SU-DHL-6 (cell line): ENCODE measurements at regions not wholly inside any gene's neighbourhood (a gene's known extent, or its start where the extent isn't known, plus 50 kb on each side); places are given as distances from the start of the nearest gene placed in this dataset.

Experiments used
- H2AFZ ChIP-seq: fragments of 200-600 bp; sonication (generic); 2 replicates; pipeline ENCODE4 v1.6.1; 2014; ENCODE audit warnings: low read depth, mild to moderate bottlenecking, moderate library complexity, mixed read lengths, antibody characterized with exemption, low read length; ENCODE audit not compliant: severe bottlenecking
- H3F3A ChIP-seq: fragments of 200-600 bp; shearing (Covaris generic); 2 replicates; pipeline ENCODE4 v1.6.0; 2016; ENCODE audit warnings: antibody characterized with exemption, mild to moderate bottlenecking; ENCODE audit not compliant: insufficient read depth
- H3K27ac ChIP-seq: fragments of 200-600 bp; sonication (generic); 2 replicates; pipeline ENCODE4 v1.5.1; 2016; ENCODE audit warnings: low read depth, mild to moderate bottlenecking, low read length, moderate library complexity, mixed read lengths
- H3K27me3 ChIP-seq: fragments of 200-600 bp; sonication (generic), shearing (Covaris generic); 2 replicates; pipeline ENCODE4 v1.6.0; 2014; ENCODE audit warnings: mild to moderate bottlenecking, low read length
- H3K36me3 ChIP-seq: fragments of 200-600 bp; sonication (generic); 2 replicates; pipeline ENCODE4 v1.6.1; 2014; ENCODE audit warnings: mild to moderate bottlenecking, low read length, mixed read lengths
- H3K4me2 ChIP-seq: fragments of 300-600, 200-600 bp; shearing (Covaris generic), sonication (generic); 2 replicates; pipeline ENCODE4 v1.6.0; 2014; ENCODE audit warnings: low read length, low read depth, mild to moderate bottlenecking; ENCODE audit not compliant: poor library complexity, severe bottlenecking
- H3K4me3 ChIP-seq: fragments of 200-600 bp; sonication (generic); 2 replicates; pipeline ENCODE4 v1.5.1; 2014; ENCODE audit warnings: antibody characterized with exemption, low read length, mild to moderate bottlenecking, mixed read lengths; ENCODE audit not compliant: insufficient read depth, poor library complexity, severe bottlenecking
- H3K79me2 ChIP-seq: fragments of 200-600 bp; sonication (generic); 2 replicates; pipeline ENCODE4 v1.6.1; 2014; ENCODE audit warnings: mild to moderate bottlenecking, low read length, moderate library complexity; ENCODE audit not compliant: insufficient read depth
- H3K9ac ChIP-seq: fragments of 200-600 bp; sonication (generic); 2 replicates; pipeline ENCODE4 v1.7.0; 2014; ENCODE audit warnings: mild to moderate bottlenecking, low read length
- H3K9me2 ChIP-seq: fragments of 200-600 bp; sonication (generic); replicated peaks from 2 replicates; pipeline ENCODE4 v1.6.1; 2014; ENCODE audit warnings: low read length; ENCODE audit not compliant: insufficient read depth
- H3K9me3 ChIP-seq: fragments of 200-600 bp; sonication (generic); 2 replicates; pipeline ENCODE4 v1.6.1; 2014; ENCODE audit warnings: low read length, mixed read lengths; ENCODE audit not compliant: insufficient read depth
- H4K20me1 ChIP-seq: fragments of 200-600 bp; sonication (generic); 2 replicates; pipeline ENCODE4 v1.6.1; 2014; ENCODE audit warnings: low read depth, mild to moderate bottlenecking, antibody characterized with exemption, low read length, moderate library complexity, mixed read lengths
- EZH2phosphoT487 ChIP-seq: fragments of 200-600 bp; sonication (generic), shearing (Covaris generic); conservative IDR thresholded peaks from 2 replicates; pipeline ENCODE4 v1.6.1; 2018; ENCODE audit warnings: mild to moderate bottlenecking, antibody characterized with exemption, low read length, moderate library complexity, mixed read lengths
- TF ChIP-seq, protein P1 (sequence below): fragments of 200-600 bp; sonication (generic); IDR thresholded peaks from one replicate; pipeline ENCODE4 v1.5.1; 2017; ENCODE audit warnings: antibody characterized with exemption, mild to moderate bottlenecking, low read length, moderate library complexity; ENCODE audit not compliant: insufficient read depth, poor library complexity, severe bottlenecking

- Histone ChIP-seq H3K79me2 (peaks cover 36% of the 10 kb centered on the region), H3K9me3 (no peaks in the 10 kb centered on the region; the same call in 1 of the 2 replicates), H3F3A (peaks cover 7% of the 10 kb centered on the region), H3K4me3 (no peak overlapping the region), H3K4me2 (no peak overlapping the region), H3K27me3 (no peaks in the 10 kb centered on the region), H3K9me2 (no peaks in the 10 kb centered on the region), H4K20me1 (no peaks in the 10 kb centered on the region), H3K9ac (no peak overlapping the region), H2AFZ (no peak overlapping the region), H3K27ac (no peak overlapping the region), H3K36me3 (peaks cover 23% of the 10 kb centered on the region)
- TF ChIP-seq, protein P1, sequence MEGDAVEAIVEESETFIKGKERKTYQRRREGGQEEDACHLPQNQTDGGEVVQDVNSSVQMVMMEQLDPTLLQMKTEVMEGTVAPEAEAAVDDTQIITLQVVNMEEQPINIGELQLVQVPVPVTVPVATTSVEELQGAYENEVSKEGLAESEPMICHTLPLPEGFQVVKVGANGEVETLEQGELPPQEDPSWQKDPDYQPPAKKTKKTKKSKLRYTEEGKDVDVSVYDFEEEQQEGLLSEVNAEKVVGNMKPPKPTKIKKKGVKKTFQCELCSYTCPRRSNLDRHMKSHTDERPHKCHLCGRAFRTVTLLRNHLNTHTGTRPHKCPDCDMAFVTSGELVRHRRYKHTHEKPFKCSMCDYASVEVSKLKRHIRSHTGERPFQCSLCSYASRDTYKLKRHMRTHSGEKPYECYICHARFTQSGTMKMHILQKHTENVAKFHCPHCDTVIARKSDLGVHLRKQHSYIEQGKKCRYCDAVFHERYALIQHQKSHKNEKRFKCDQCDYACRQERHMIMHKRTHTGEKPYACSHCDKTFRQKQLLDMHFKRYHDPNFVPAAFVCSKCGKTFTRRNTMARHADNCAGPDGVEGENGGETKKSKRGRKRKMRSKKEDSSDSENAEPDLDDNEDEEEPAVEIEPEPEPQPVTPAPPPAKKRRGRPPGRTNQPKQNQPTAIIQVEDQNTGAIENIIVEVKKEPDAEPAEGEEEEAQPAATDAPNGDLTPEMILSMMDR, result no peak
- TF ChIP-seq EZH2phosphoT487, result no peak
These were observed 68.5 kb upstream of the MPEG1 start for GRCh38 chr11:59281177-59281576.

DNA sequence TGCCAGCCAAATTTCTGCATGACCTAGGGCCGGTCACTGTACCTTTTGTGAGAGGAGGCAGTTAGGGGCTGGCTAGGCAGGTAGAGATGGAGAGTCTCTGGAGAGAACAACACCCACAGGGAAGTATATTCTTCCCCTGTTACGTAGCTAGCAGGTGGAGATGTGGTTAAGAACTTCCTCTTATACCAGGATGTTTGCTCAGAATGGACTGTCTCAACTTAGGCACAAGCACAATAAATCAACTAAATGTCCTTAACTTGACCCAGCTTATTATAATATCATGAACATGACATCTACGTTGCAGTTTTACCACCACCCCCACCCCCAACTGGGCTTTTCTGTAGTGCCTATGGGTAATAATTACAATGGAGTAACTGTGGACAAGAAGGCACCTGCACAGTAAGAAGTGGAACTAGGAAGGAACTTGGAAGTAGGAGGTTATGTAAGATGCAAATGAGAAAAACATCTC, 60.7 kb upstream of the MPEG1 start:
- no peaks in the 10 kb centered on the region for H4K20me1 ChIP-seq
- peaks cover 51% of the 10 kb centered on the region for H3F3A ChIP-seq
- H3K4me2 ChIP-seq, result peak overlapping the region; percentile 69
- H2AFZ ChIP-seq, result no peak overlapping the region
- no peaks in the 10 kb centered on the region for H3K9me2 ChIP-seq
- H3K79me2 ChIP-seq, result peaks cover 25% of the 10 kb centered on the region
- H3K27me3 ChIP-seq, result no peaks in the 10 kb centered on the region
- H3K27ac ChIP-seq, result peak overlapping the region; percentile 99
- no peaks in the 10 kb centered on the region; the same call in 1 of the 2 replicates for H3K9me3 ChIP-seq
- H3K4me3 ChIP-seq, result peak overlapping the region; percentile 25
- TF ChIP-seq, protein P1, result no peak
- no peak for TF ChIP-seq EZH2phosphoT487
- peak overlapping the region; percentile 71 for H3K9ac ChIP-seq
- peaks cover 27% of the 10 kb centered on the region for H3K36me3 ChIP-seq

DNA sequence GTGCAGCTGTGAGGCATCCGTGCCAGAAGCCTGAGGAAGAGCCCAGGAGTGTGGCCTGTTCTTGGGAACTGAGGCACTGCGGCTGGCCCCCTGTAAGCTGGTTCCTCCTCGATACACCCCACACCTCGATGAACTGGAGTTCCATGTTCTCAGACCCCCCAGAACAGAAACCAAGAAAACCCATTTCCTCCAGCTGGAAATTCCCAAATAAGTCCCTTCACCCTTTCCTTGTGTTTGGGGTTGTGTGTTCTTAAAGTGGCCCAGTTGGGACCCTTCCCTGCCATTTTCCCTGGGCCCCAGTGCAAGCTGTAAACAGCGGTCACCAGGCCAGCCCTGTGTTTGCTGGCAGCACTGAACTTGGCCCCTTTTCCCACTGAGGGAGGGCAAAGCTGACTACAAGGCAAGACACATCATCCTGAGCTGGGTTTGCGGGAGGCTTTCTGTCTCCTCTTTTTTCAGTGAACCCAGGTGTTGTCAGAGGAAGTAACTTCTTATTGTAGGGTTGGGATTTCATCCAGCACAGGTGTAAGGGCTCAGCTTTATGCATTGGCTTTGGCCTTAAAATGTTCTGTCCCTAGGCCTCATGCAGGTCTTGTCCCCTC, 60.1 kb upstream of the MPEG1 start:
- no peak for TF ChIP-seq EZH2phosphoT487
- TF ChIP-seq, protein P1, result no peak
- Histone ChIP-seq H3K79me2 (peaks cover 25% of the 10 kb centered on the region), H3K4me2 (peak overlapping the region; percentile 69), H3K27me3 (no peaks in the 10 kb centered on the region), H4K20me1 (no peaks in the 10 kb centered on the region), H3K9me3 (no peaks in the 10 kb centered on the region; the same call in 1 of the 2 replicates), H3K36me3 (peaks cover 28% of the 10 kb centered on the region), H2AFZ (no peak overlapping the region), H3K9ac (peak overlapping the region; percentile 71), H3K27ac (peak overlapping the region; percentile 99), H3K9me2 (no peaks in the 10 kb centered on the region), H3K4me3 (peak overlapping the region; percentile 25), H3F3A (peaks cover 56% of the 10 kb centered on the region)
